Loucy (cell line): ENCODE measurements at regions not wholly inside any gene's neighbourhood (a gene's known extent, or its start where the extent isn't known, plus 50 kb on each side); places are given as distances from the start of the nearest gene placed in this dataset.

Experiments
- H2AFZ ChIP-seq: fragments of 200-600 bp; sonication (generic); 2 replicates; pipeline ENCODE4 v1.6.0; 2016; ENCODE audit warnings: antibody characterized with exemption, mild to moderate bottlenecking, low read length, moderate library complexity
- H3F3A ChIP-seq: fragments of 200-600 bp; 2 replicates; pipeline ENCODE4 v1.6.0; 2016; ENCODE audit warnings: antibody characterized with exemption, low read depth, mild to moderate bottlenecking
- H3K27me3 ChIP-seq: fragments of 200-600 bp; sonication (generic); 2 replicates; pipeline ENCODE4 v1.6.1; 2014; ENCODE audit warnings: low read length, mild to moderate bottlenecking; ENCODE audit not compliant: insufficient read depth, poor library complexity, severe bottlenecking
- H3K36me3 ChIP-seq: fragments of 200-600 bp; sonication (generic); 2 replicates; pipeline ENCODE4 v1.6.1; 2016; ENCODE audit warnings: low read length; ENCODE audit not compliant: insufficient read depth
- H3K4me1 ChIP-seq: fragments of 200-600 bp; sonication (generic); 2 replicates; pipeline ENCODE4 v1.5.1; 2014; ENCODE audit warnings: low read length, mild to moderate bottlenecking; ENCODE audit not compliant: insufficient read depth, poor library complexity, severe bottlenecking
- H3K4me2 ChIP-seq: fragments of 200-600 bp; sonication (generic); 2 replicates; pipeline ENCODE4 v1.6.0; 2014; ENCODE audit warnings: antibody characterized with exemption, low read length, low read depth, mild to moderate bottlenecking; ENCODE audit not compliant: poor library complexity, severe bottlenecking
- H3K4me3 ChIP-seq: fragments of 200-600 bp; sonication (generic); 2 replicates; pipeline ENCODE4 v1.5.1; 2014; ENCODE audit warnings: low read length, mild to moderate bottlenecking, mixed read lengths; ENCODE audit not compliant: poor library complexity, severe bottlenecking
- H3K79me2 ChIP-seq: fragments of 200-600 bp; sonication (generic); 2 replicates; pipeline ENCODE4 v1.6.1; 2014; ENCODE audit warnings: low read length; ENCODE audit not compliant: insufficient read depth
- H3K9ac ChIP-seq: fragments of 200-600 bp; sonication (generic); 2 replicates; pipeline ENCODE4 v1.6.0; 2014; ENCODE audit warnings: mild to moderate bottlenecking, low read depth, low read length, moderate library complexity; ENCODE audit not compliant: poor library complexity, severe bottlenecking
- H3K9me2 ChIP-seq: fragments of 200-600 bp; sonication (generic); replicated peaks from 2 replicates; pipeline ENCODE4 v1.6.1; 2016; ENCODE audit warnings: low read depth, low read length, mixed read lengths
- H3K9me3 ChIP-seq: fragments of 200-600 bp; sonication (generic); 2 replicates; pipeline ENCODE4 v1.6.1; 2014; ENCODE audit warnings: mild to moderate bottlenecking, antibody characterized with exemption, low read length, low read depth; ENCODE audit not compliant: insufficient read depth
- H4K20me1 ChIP-seq: fragments of 200-600 bp; sonication (generic); 2 replicates; pipeline ENCODE4 v1.6.0; 2014; ENCODE audit warnings: antibody characterized with exemption, low read length, mild to moderate bottlenecking; ENCODE audit not compliant: insufficient read depth, poor library complexity, severe bottlenecking
- CTCF ChIP-seq: fragments of 200-600 bp; sonication (generic); conservative IDR thresholded peaks from 2 replicates; pipeline ENCODE4 v1.5.1; 2014; ENCODE audit warnings: mild to moderate bottlenecking, antibody characterized with exemption, low read length
- EZH2phosphoT487 ChIP-seq: fragments of 200-600 bp; IDR thresholded peaks from 2 replicates; pipeline ENCODE4 v1.6.1; 2018; ENCODE audit warnings: antibody characterized with exemption, mild to moderate bottlenecking, moderate library complexity, borderline replicate concordance

- Histone ChIP-seq H3K27me3 (no peaks in the 10 kb centered on the region), H4K20me1 (no peaks in the 10 kb centered on the region), H3K4me1 (no peaks in the 10 kb centered on the region), H3K4me3 (no peak overlapping the region), H3K36me3 (no peaks in the 10 kb centered on the region), H3K9me3 (no peaks in the 10 kb centered on the region), H3K9me2 (no peaks in the 10 kb centered on the region), H2AFZ (no peak overlapping the region), H3K79me2 (no peaks in the 10 kb centered on the region), H3F3A (no peaks in the 10 kb centered on the region), H3K4me2 (no peak overlapping the region), H3K9ac (no peak overlapping the region)
- TF ChIP-seq EZH2phosphoT487 (no peak), CTCF (no peak)
These were observed 72.1 kb downstream of the GPR101 start for GRCh38 chrX:136961594-136962135.

GRCh38 chrX:136954930-136955329, 74.4 kb upstream of the RBMX start:
- Histone ChIP-seq H3K9me2 (no peaks in the 10 kb centered on the region), H3K4me1 (no peaks in the 10 kb centered on the region), H3F3A (no peaks in the 10 kb centered on the region), H4K20me1 (no peaks in the 10 kb centered on the region), H3K4me3 (no peak overlapping the region), H3K36me3 (no peaks in the 10 kb centered on the region), H3K9me3 (no peaks in the 10 kb centered on the region), H3K4me2 (no peak overlapping the region), H2AFZ (no peak overlapping the region), H3K9ac (no peak overlapping the region), H3K79me2 (no peaks in the 10 kb centered on the region), H3K27me3 (no peaks in the 10 kb centered on the region)
- TF ChIP-seq CTCF = peak; percentile 58
- TF ChIP-seq EZH2phosphoT487 = no peak

- Histone ChIP-seq H3K79me2 (no peaks in the 10 kb centered on the region), H3K4me3 (no peak overlapping the region), H3K27me3 (no peaks in the 10 kb centered on the region), H2AFZ (no peak overlapping the region), H4K20me1 (no peaks in the 10 kb centered on the region), H3K9me2 (no peaks in the 10 kb centered on the region), H3K4me2 (no peak overlapping the region), H3K4me1 (no peaks in the 10 kb centered on the region), H3K9ac (no peak overlapping the region), H3K36me3 (no peaks in the 10 kb centered on the region), H3K9me3 (no peaks in the 10 kb centered on the region), H3F3A (no peaks in the 10 kb centered on the region)
- TF ChIP-seq EZH2phosphoT487 (no peak), CTCF (peak; percentile 60)
These were observed 73.6 kb upstream of the RBMX start for GRCh38 chrX:136953867-136954787.
